ENCODE measurements at regions not wholly inside any gene's neighbourhood (a gene's known extent, or its start where the extent isn't known, plus 50 kb on each side); places are given as distances from the start of the nearest gene placed in this dataset.
A peak's percentile ranks its signal among the peaks of the same experiment; 100 is the strongest.

DNA sequence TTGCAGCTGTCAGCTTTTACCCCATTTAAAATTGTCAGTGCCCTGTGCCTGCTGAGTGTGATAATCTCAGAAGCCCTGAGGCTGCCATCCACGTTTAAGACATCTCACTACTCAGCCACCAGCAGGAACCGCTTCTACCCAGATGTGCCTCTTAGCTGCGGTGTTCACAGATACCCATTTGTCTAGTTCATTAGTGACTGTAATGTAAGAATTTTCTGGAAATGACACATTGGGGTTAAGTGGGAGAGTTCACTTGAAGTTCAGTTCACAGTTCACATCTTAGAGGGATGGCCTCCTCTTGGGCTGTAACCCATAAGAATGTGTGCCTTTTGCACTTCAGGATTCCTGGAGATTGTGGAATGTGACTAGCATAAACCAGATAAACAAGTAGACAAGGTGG, 477.7 kb downstream of the BTBD3 start:
- DNase-seq: no peak

DNA sequence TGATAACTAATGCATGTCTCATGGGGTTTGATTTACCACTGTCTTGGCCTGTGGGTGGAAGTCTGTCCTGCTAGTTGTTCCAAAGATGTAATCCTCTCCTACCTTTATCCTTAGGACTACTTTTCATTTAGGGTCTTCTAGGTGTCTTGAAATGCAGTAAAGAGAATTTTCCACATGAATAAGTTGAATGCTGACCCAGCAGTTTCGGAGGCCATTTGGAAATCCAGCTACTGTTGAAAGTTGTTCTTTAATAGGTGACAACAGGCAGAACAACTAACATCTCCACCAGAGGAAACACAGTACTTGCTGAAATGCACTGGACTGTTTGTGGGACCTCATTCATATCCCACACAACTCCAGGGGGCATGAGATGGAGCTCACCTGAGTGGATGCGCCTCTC, 478.1 kb downstream of the BTBD3 start:
- no peak for DNase-seq

DNA sequence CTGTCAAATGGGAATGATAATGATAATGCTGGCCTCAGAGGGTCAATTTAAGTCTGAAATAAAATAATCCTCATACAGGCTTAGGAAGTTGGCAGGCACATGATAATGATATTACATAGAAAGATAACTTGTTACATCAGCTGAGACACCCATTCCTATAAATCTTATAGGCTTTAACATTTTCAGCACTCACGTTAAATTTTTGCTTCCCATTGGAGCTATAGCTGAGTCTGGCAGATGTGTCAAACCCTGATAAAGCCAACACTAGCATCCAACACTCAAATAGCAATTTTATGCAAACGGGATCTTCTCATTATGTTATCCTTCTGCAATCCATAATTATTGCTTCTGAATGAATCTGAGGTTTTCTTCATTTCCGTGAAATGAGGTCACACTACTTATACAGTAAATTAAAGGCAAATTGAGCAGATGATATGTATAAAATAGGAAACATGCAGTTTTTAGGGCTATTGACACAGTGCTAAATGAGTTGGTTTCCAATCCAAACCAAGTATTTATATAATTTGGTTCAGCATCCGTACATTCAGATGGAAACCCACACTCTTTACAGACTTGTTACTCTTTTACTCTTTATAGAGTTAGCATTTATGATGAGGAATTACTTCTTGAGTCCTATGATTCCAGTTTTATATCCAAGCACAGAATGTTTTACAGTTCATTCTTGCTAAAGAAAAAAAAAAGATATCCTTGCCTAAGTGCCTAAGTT, 481.6 kb downstream of the BTBD3 start:
- DNase-seq: no peak

DNA sequence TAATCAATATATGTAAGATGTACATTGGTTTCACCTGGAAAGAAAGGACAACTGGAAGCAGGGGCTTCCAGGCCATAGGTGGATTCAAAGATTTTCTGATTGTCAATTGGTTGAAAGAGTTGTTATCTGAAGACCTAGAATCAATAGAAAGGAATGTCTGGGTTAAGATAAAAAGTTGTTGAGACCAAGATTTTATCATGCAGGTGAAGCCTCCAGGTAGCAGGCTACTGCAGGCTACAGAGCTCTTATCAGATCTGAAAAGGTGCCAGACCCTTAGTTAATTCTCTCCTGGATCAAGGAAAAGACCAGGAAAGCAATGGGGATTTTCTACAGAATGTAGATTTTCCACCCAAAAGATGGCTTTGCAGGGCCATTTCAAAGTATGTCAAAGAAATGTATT, 487.2 kb downstream of the BTBD3 start:
- DNase-seq: no peak

DNA sequence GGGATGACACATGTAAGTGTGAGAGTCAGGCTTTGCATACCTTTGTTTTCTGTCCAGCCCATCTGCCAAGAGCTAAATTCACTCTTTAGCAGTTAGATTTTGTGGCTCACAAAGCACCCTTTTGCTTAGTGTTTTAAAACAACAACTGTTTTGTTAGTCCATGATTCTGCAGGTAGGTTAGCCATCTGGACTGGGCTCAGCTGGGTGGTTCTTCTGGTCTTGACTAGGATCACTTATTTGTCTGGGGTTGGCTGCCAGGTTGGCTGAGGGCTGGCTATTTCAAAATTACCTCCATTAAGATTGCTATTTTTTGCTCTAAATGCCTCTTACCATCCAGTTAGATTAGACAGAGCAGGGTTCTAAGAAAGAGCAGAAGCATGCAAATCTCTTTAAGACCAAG, 489.3 kb downstream of the BTBD3 start:
- no peak for DNase-seq

DNA sequence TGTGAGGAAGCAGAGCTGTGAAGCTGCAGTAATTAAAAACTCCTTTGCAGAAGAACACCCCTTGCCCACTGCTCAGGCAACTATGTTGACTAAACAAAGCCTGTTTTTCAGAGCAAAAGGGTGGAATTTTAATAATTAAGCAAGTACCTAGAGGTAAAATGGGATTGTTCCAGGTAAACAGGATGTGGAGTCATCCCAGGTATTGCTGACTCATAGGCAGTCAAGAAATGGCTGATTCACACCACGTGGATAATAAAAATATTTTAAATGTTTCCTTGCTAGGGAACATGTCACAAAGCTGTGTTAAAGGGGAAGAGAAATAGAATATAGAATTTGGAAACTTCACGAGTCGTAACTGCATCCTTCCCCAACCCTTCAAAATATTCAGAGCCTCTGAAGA, 491.8 kb downstream of the BTBD3 start:
- no peak for DNase-seq

DNA sequence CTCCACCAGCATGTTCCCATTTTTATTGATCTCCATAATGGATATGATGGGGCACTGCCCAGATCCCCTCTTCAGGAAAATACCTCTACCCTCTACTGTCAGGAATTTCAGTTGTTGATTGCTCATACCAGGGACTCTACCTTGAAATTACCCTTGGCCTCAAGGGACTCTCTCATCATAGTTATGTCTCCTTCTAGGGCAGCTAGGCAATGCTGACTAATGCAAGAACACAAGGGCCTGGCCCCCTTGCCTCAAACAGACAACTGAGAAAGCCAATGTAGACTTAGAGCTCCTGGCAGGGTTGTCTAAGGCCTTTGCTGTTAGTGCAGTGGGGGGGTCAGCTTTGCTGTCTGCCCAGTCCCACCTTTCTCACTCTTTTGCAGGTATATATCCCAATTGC, 493.1 kb downstream of the BTBD3 start:
- no peak for DNase-seq

DNA sequence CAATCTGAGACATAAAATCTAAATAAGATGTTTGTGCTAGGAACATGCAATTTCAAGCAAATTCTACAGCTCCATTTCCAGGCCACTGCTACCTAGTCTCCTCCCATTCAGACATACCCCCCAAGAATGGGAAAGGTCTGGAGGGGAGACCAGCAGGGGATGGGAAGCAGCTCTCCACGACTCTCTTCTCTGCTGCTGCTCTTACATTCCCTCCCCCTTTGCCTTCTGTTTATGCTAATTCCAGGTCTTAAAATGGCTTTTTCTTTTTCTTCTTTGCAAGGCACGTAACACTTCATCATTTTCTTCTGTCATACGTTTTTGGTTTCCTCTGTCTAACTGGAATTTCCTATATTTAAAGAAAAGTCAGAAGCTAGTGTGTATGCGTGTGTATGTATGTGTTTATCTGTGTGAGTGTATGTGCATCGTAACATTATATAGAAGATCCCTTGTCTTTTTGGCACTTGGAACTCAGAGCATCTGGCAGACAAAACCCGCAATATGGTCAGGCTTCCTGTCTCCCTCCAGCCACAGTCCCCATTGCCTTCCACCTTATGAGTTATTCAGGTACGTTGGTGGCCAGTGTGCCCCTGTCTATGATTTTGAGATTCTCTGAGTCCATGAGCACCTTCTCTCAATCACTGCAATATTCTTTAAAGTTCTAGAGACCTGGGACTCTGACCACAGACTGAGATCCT, 493.7 kb downstream of the BTBD3 start:
- DNase-seq: no peak

DNA sequence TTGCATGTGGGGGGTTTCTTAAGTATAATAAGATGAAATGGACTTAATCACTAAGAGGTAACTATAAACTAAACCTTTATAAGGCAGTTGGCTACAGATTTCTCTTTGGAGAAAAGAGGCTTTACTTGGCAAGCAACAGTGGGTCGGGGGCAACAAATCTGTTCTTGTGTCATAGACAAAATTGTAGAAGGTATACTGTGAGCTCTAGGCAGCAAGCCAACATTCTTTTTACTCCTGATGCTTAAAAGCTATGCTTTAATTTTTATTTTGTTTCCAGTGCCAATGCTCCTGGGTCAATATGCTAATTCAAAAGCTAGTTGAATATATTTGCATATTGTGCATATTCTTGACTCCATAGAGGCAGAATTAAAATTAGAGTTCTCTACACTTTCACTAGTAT, 495.4 kb downstream of the BTBD3 start:
- no peak for DNase-seq

DNA sequence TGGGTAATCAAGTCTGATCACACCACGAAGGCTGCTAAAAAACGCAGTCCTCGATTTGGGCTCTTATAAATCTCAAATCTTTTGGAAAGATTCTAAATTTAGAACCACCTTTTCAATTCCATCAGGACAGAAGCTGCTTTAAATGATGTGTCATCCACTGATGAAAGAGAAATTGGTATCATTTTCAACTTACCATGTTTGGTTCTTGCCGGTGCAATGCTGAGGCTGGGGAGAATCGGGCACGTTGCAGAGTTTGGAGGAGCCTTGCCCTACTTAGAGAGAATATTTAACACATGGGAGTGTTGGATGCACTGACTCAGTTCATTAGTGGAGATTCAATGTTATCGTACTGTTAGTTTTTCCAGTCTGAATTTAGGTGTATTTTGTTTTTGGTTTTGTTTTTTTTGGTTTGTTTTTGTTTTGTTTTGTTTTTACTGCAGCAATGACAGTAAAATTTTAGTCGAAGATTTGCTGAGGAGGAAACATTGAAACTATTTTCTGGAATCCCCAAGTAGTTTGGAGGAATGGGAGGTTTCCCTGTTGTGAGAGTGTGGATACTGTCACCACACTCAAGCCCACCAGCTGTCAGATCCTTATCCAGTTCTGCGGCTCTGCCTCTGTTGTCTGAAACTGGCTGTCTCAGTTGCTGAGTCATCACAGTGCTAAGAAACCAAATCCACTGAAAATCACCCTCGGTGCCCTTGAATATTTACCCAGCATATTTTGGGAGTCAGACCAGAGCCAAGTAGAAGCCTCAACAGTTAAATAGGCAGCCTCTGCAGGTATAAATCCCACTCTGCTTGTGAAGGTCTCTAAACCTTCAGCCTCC, 497.0 kb downstream of the BTBD3 start:
- no peak for DNase-seq

DNA sequence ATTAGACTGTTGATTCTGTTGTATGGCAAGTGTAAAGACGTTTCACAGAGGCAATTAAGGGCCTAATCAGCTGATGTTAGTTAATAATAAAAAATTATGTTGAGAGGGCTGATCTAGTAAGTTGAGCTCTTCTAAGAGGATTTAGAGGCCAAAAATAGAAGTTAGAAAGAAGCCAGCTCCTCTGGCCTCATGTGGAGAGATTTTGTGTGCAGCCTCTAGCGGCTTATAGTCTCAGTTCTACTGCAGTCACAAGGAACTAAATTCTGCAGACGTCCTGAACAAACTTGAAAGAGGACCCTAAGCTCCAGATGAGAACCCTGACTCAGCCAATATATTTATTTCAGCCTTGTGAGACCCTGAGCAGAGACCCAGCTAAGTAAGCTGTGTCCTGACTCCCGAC, 498.6 kb downstream of the BTBD3 start:
- DNase-seq: no peak

DNA sequence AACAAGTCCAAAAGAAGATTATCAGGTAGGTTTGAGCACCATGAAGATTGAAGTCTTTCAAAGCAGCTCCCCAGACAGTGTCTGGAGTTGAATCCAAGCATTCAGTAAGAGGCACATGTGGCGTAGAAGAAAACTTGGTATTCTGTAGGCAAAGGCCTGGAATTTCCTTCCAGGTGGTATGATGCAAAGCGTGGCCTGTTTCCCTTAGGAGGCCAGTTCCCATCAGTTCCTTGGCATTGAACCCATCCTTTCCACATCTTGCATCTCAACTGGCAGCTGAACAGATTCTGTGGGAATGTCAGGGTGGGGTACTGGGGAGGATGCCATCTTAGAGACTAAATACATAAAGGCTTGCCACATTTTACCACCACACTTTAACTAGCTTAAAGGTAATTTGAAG, 516.0 kb downstream of the BTBD3 start:
- no peak for DNase-seq

DNA sequence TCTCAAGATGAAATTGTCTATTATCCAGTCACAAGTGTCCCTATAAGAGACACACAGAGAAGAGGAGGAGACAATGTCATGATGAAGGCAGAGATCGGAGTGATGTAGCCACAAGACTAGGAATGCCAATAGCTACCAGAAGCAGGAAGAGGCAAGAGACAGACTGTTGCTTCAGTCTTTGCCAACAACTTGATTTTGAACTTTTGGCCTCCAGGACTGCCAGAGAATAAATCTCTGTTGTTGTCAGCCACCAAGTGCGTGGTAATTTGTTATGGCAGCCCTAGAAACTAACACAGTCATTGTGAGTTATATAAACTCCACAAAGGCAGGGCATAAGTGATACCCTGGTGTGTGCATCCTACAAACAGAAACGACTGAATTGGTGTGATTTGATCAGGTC, 517.0 kb downstream of the BTBD3 start:
- no peak for DNase-seq

DNA sequence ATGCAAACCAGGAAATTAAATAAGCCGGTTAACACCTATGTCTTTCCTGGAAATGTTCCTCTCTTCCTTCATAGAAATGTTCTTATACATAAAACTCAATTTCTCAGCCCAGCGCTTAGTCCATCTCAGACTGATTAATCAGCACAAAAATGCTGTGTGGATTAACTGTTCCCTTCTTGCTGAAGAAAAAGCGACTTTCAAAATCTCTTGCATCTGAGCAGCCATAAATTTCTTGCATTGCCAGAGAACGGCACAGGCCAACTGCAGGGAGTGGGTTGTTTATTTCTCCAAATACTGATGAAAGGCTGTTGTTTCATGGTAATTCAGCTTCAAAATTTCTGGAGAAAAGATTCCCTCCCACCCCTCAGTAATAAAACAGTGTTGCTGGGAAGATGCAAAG, 517.6 kb downstream of the BTBD3 start:
- DNase-seq: no peak

DNA sequence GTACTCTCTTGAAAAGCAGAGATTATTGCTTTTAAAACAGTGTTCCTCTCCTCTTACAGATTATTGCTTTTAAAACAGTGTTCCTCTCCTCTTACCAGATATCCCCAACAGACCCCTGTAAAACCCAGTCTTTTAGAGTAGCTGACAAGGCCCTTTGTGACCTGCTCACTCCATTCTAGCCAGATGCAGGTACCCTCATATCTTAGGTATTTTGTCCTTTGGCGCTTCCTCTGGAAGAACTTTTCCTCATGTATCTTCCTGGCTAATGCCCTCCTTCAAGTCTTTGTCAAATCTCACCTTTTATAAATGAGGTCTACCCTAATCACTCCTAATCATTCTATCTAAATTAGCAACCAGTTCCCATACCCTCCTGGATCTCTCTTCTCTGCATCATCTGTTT, 536.0 kb downstream of the BTBD3 start:
- DNase-seq: no peak

DNA sequence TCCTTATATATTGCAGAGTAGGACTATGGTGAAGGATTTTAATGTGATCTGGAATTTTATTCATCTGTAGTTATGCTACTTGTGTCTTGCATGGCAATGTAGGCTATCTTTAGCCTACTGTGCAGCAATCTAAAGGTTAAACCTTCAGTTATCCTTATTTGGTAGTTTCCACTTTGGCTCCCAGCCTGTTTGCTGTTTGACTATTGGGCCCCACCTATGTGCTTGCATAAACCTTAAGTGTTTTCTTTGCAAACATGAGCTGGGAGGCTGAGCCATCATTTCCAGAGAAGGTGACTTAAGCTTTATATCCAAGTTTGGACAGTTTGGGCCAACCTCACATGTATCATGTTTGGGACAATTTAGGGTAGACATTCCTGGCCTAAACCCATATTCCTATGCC, 537.5 kb downstream of the BTBD3 start:
- no peak for DNase-seq

DNA sequence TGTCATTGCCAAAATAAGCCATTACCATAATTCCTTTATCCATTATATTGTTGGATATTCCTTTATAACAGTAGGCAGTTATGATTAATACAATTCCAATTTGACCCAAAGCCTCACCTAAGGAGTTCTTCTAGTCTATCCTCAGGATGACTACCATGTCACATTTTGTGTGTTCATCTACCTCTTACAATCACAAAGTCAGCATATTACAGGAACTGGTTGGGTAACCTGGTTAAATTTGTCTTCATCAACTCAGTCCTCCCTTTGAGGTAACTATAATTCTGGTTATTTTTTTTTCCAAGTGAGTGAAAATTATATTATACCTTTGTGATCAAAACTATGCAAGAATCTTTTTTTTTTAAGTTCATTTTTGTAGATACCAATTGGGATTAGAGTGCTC, 540.5 kb downstream of the BTBD3 start:
- DNase-seq: no peak

DNA sequence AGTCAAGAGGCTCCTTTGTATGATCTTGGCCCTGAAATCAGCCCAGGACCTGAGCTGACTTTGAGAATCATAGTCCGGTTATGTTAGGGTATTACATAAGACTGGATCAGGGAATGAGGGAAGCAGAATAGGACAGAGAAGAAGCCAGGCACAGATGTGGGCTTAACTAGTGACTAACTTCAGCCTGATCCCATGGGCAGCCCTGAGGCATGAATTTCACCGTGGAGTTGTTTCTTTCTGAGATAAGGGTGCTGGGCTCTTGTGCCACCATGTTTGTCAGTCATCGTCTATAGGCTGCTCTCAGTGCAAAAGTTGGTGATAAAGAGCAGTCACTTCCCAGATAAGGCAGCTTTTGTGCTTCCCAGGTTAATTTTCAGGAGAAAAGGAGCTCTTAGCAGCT, 544.7 kb upstream of the SPTLC3 start:
- DNase-seq: no peak

DNA sequence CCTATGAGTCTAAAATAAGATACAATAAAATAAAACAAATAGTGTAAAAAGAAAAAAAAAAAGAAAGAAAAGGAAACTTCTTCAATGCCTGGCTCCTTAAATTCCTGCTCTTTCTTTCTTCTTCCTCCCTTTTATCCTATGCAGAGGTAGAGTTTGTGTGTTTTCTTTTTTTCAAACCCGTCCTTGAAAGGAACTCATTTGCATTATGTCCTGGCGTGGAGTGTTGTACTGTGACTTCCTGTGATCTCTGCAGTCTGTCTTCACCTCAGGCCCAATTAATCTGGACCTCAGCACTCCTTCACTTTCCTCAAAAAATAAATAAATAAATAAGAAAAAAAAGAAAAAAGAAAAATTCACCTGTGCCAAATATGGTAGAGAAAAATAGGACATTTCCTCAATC, 541.9 kb upstream of the SPTLC3 start:
- no peak for DNase-seq

DNA sequence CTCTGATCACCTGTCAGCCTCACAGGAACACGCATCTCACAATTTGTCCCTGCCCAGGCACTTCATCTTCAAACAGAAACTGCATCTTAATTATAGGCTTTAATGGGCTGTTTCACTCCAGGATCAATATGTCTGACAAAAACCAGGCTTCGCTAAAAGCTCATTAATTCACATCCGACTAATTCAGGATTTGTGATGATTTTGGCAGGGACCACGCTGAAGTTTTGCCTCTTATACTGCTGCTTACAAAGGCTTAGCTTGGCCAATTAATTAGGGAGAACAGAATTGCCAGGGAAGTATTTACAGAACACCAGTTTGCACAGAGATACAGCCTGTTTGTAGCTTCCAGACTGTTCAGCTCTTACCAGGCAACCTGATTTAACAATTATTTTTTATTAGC, 541.0 kb upstream of the SPTLC3 start:
- peak; percentile 86 for DNase-seq

DNA sequence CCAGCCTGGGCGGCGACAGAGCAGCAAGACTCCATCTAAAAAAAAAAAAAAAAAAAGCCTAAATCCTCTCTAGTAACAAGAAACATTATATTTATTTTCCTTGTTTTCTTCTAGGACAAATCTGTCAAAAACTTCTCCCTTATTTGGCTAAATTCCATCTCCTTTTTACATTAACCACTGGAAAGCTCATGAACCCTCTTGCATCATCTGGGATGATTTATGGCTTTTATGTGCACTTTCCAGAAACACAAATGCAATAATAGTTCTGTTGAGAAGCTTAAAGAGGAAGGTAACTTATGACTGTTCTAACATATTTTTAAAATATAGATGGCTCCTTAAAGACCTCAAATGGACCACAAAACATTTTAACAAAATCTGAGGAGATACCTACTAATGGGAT, 526.1 kb upstream of the SPTLC3 start:
- no peak for DNase-seq

DNA sequence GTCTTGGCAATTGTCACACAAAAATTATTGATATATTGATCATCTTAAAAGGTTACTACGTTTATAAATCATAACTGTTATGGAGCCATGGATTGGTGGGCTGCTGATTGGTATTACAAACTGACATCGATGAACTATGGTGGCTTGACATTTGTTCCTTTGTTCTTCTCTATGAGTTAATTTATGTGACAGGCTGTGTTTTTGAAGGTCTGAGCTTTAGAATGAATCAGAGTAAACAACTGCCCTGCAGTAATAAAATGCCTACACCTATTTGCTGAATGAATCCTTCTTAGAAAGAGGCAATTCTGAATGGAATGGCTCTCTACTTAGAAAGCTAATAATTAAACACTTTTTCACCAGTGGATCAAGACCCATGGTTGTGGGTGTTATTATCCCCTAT, 506.3 kb upstream of the SPTLC3 start:
- no peak for DNase-seq

DNA sequence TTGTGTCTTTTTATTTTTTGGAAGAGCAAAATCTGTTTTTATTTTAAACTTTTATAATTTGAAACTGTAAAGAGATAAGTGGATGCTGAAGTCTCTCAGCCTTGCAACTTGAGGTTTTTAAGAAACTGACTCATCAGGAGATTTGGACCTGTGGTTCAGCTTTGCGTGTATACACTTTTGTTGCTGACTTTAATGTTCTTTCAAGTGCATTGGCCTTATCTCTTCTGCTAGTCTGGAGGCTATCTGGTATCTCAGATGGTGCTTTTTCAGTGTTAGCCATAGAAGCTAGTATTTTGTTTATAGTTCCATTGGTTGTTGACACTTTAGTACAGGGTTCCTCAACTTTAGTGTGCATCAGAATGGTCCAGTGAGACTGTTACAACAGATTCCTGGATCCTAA, 504.0 kb upstream of the SPTLC3 start:
- no peak for DNase-seq

DNA sequence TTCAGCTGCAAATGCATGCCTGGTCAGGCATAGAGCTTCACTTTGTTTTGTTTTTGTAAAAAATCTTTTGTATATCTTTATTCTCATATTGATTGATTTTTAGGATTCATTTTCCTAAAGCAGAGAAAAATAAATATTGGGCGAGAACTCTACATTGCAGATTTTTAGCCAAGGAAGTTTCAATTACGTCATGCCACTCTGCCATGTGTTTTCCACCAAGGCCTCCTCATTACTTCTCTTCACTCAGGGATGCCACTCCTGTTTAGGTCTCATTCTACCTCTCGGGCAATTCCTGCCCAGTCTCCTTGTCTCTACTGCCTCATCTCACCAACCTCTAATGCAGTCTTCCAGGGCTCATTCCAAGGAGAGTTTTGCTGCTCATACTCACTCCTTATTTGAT, 497.3 kb upstream of the SPTLC3 start:
- no peak for DNase-seq

Measured in NCI-H1105 (cell line).